ENCODE measurements at regions not wholly inside any gene's neighbourhood (a gene's known extent, or its start where the extent isn't known, plus 50 kb on each side); places are given as distances from the start of the nearest gene placed in this dataset.

- Mint-ChIP-seq H3K9me3 (peaks cover 3 to 14% of the 10 kb centered on the region in 2 donors), H3K4me3 (no peak overlapping the region), H3K4me1 (ENCODE audit: low read depth in 2 of 2) (no peaks in the 10 kb centered on the region), H3K36me3 (ENCODE audit: insufficient read depth) (no peaks in the 10 kb centered on the region), H3K27me3 (no peaks in the 10 kb centered on the region), H3K27ac (no peak overlapping the region)
- no peak for DNase-seq
- no peak for ATAC-seq (replicated peaks)
These were observed 1550.3 kb downstream of the CDH8 start for GRCh38 chr16:60485872-60486489.

DNA sequence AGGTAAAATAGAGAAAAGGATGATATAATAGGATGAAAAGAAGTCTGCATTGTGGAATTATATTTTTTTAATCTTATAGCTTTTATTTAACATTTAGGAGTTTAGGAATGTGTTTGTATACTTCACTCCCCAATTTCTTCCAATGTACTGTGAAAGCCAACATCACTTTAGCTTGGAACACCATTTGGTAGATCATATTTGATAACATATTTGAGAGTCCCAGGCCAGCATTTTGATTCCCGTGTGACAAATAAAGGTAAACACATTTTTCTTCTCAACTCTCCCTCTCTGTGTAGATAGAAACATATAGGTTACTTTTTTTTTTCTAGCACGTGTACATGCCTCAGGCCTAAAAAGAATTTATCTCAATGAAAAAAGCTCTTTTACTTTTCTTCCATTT is 1551.3 kb downstream of the CDH8 start:
- Mint-ChIP-seq H3K4me3 (no peak overlapping the region), H3K36me3 (ENCODE audit: insufficient read depth) (no peaks in the 10 kb centered on the region), H3K9me3 (peaks cover 3 to 14% of the 10 kb centered on the region in 2 donors), H3K4me1 (ENCODE audit: low read depth in 2 of 2) (no peaks in the 10 kb centered on the region), H3K27me3 (no peaks in the 10 kb centered on the region), H3K27ac (no peak overlapping the region)
- DNase-seq = no peak
- ATAC-seq (replicated peaks) = no peak

DNA sequence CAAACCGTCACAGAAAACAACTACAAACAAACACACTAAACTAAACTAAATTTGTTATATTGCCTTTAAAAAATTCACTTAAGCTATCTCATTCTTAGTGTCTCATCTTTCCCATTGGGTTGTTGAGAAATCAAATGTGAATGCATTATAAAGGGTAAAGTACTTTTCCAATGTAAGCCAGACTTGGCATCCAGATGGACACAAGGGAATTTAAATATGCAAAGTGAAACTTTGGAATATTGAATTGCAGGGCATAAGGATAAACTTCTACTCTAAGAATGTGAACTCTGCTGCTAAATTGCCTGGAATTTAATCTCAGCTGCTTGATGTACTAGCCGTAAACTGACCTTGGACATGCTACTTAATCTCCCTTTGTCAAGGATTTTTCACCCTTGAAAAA is 1554.6 kb downstream of the CDH8 start:
- H3K4me3 Mint-ChIP-seq = no peak overlapping the region
- DNase-seq = no peak
- H3K4me1 Mint-ChIP-seq (ENCODE audit: low read depth in 2 of 2) = no peaks in the 10 kb centered on the region
- H3K27ac Mint-ChIP-seq = no peak overlapping the region
- H3K36me3 Mint-ChIP-seq (ENCODE audit: insufficient read depth) = no peaks in the 10 kb centered on the region
- no peaks in the 10 kb centered on the region for H3K27me3 Mint-ChIP-seq
- H3K9me3 Mint-ChIP-seq = peaks cover 5 to 19% of the 10 kb centered on the region in 2 donors
- no peak for ATAC-seq (replicated peaks)

- no peak for DNase-seq
- ATAC-seq (replicated peaks) = no peak
- no peaks in the 10 kb centered on the region for H3K36me3 Mint-ChIP-seq (ENCODE audit: insufficient read depth)
- H3K9me3 Mint-ChIP-seq = peaks cover 6% of the 10 kb centered on the region in 2 donors
- no peak overlapping the region for H3K4me3 Mint-ChIP-seq
- H3K27me3 Mint-ChIP-seq = no peaks in the 10 kb centered on the region
- no peaks in the 10 kb centered on the region for H3K4me1 Mint-ChIP-seq (ENCODE audit: low read depth in 2 of 2)
- H3K27ac Mint-ChIP-seq = no peak overlapping the region
These were observed 1557.4 kb downstream of the CDH8 start for GRCh38 chr16:60478810-60479209.

GRCh38 chr16:60463986-60464385 is 1572.3 kb downstream of the CDH8 start:
- no peak for ATAC-seq (replicated peaks)
- Mint-ChIP-seq H3K27me3 (no peaks in the 10 kb centered on the region), H3K4me1 (ENCODE audit: low read depth in 2 of 2) (no peaks in the 10 kb centered on the region), H3K36me3 (ENCODE audit: insufficient read depth) (peaks cover 3% of the 10 kb centered on the region), H3K9me3 (peaks cover 22 to 48% of the 10 kb centered on the region in 2 donors), H3K27ac (no peak overlapping the region), H3K4me3 (no peak overlapping the region)
- DNase-seq = no peak

- no peaks in the 10 kb centered on the region for H3K27me3 Mint-ChIP-seq
- no peak for ATAC-seq (replicated peaks)
- no peaks in the 10 kb centered on the region for H3K4me1 Mint-ChIP-seq (ENCODE audit: low read depth in 2 of 2)
- no peaks in the 10 kb centered on the region for H3K36me3 Mint-ChIP-seq (ENCODE audit: insufficient read depth)
- no peak for DNase-seq
- H3K27ac Mint-ChIP-seq = no peak overlapping the region
- no peak overlapping the region for H3K4me3 Mint-ChIP-seq
- peaks cover 11 to 27% of the 10 kb centered on the region in 2 donors for H3K9me3 Mint-ChIP-seq
These were observed 1576.8 kb downstream of the CDH8 start for GRCh38 chr16:60459463-60459862.

DNA sequence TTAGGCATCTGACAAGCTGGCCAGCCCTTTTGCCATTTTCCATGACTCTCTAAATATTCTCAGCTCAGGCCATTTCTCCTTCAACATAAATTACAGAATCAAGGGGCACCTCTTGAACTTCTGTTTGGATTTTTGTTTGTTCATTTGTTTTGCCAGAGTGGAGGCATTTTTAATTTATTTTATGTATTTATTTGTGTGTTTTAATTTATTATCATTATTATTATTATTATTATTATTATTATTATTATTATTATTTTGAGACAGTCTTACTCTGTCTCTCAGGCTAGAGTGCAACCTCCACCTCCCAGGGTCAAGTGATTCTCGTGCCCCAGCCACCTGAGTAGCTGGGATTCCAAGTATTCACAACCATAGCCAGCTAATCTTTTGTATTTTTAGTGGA is 1578.0 kb downstream of the CDH8 start:
- Mint-ChIP-seq H3K9me3 (peaks cover 5 to 18% of the 10 kb centered on the region in 2 donors), H3K27ac (no peak overlapping the region), H3K4me1 (ENCODE audit: low read depth in 2 of 2) (no peaks in the 10 kb centered on the region), H3K4me3 (no peak overlapping the region), H3K27me3 (no peaks in the 10 kb centered on the region), H3K36me3 (ENCODE audit: insufficient read depth) (no peaks in the 10 kb centered on the region)
- no peak for ATAC-seq (replicated peaks)
- DNase-seq = no peak

DNA sequence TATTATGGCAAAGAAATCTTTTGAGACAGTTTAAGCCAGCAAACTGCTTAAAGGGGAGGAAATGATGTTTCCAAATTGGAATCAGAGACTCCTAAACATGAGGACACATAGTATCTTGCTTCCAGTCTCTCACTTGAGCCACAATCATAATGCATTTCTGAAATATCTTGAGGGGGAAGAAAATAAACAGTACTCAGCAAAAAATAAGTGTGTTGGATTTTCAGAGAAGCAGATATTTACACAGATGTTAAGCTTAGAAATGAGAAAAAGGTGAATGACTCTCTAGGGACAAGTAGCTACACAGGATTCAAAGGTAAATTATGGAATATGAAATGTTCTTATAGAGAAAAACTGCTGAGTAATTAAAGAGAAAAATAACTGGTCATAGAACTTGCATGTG is 1583.6 kb downstream of the CDH8 start:
- Mint-ChIP-seq H3K36me3 (ENCODE audit: insufficient read depth) (no peaks in the 10 kb centered on the region), H3K4me3 (no peak overlapping the region), H3K4me1 (ENCODE audit: low read depth in 2 of 2) (no peaks in the 10 kb centered on the region), H3K27ac (no peak overlapping the region), H3K27me3 (no peaks in the 10 kb centered on the region), H3K9me3 (peaks cover 4 to 24% of the 10 kb centered on the region in 2 donors)
- DNase-seq = no peak
- ATAC-seq (replicated peaks) = no peak

DNA sequence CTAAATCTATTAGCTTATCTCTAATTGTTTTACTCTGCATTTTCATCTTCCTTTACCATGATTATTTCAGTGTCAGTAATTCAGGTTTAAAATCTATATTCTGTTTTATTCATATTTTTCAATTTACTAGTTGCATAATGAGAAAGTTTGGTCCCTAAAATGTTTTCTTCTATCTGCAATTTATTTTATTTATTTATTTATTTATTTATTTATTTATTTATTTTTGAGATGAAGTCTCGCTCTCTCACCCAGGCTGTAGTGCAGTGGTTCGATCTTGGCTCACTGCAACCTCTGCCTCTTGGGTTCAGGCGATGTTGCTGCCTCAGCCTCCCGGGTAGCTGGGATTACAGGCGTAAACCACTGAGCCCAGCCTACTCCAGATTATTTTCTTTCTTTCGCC is 1597.3 kb downstream of the CDH8 start:
- no peak for ATAC-seq (replicated peaks)
- H3K9me3 Mint-ChIP-seq = peaks cover 10 to 19% of the 10 kb centered on the region in 2 donors
- no peak for DNase-seq
- no peaks in the 10 kb centered on the region for H3K36me3 Mint-ChIP-seq (ENCODE audit: insufficient read depth)
- no peaks in the 10 kb centered on the region for H3K27me3 Mint-ChIP-seq
- no peaks in the 10 kb centered on the region for H3K4me1 Mint-ChIP-seq (ENCODE audit: low read depth in 2 of 2)
- H3K4me3 Mint-ChIP-seq = no peak overlapping the region
- H3K27ac Mint-ChIP-seq = no peak overlapping the region

DNA sequence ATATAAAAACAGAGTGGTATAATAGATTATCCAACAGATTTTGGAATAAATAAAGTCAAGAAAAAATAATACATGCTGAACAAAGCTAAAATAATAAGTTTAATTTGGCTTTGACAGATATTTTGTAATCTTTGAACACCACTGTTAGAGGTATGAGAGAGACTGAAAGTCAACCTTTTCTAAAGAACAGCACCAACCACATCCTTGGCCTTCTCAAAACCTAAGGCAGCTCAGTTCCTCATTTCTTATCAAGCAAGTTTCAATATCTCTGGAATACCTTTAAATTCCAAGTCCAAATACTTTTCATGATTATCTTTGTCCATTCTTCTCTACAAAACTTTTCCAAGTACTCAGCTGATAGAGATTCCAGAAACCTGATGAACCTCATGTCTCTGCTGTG is 1603.8 kb downstream of the CDH8 start:
- no peaks in the 10 kb centered on the region for H3K36me3 Mint-ChIP-seq (ENCODE audit: insufficient read depth)
- H3K4me1 Mint-ChIP-seq (ENCODE audit: low read depth in 2 of 2) = no peaks in the 10 kb centered on the region
- peaks cover 17 to 31% of the 10 kb centered on the region in 2 donors for H3K9me3 Mint-ChIP-seq
- no peak for ATAC-seq (replicated peaks)
- H3K4me3 Mint-ChIP-seq = no peak overlapping the region
- H3K27me3 Mint-ChIP-seq = no peaks in the 10 kb centered on the region
- no peak for DNase-seq
- no peak overlapping the region for H3K27ac Mint-ChIP-seq

GRCh38 chr16:60419859-60420258 is 1616.4 kb downstream of the CDH8 start:
- H3K4me3 Mint-ChIP-seq = no peak overlapping the region
- no peak for ATAC-seq (replicated peaks)
- no peaks in the 10 kb centered on the region for H3K4me1 Mint-ChIP-seq (ENCODE audit: low read depth in 2 of 2)
- no peaks in the 10 kb centered on the region for H3K36me3 Mint-ChIP-seq (ENCODE audit: insufficient read depth)
- DNase-seq = no peak
- no peaks in the 10 kb centered on the region for H3K27me3 Mint-ChIP-seq
- H3K27ac Mint-ChIP-seq = no peak overlapping the region
- H3K9me3 Mint-ChIP-seq = peaks cover 9 to 24% of the 10 kb centered on the region in 2 donors

GRCh38 chr16:60414613-60415012 is 1621.6 kb downstream of the CDH8 start:
- no peak for DNase-seq
- Mint-ChIP-seq H3K9me3 (peaks cover 9 to 27% of the 10 kb centered on the region in 2 donors), H3K36me3 (ENCODE audit: insufficient read depth) (no peaks in the 10 kb centered on the region), H3K4me3 (no peak overlapping the region), H3K4me1 (ENCODE audit: low read depth in 2 of 2) (no peaks in the 10 kb centered on the region), H3K27me3 (no peaks in the 10 kb centered on the region), H3K27ac (no peak overlapping the region)
- no peak for ATAC-seq (replicated peaks)

DNA sequence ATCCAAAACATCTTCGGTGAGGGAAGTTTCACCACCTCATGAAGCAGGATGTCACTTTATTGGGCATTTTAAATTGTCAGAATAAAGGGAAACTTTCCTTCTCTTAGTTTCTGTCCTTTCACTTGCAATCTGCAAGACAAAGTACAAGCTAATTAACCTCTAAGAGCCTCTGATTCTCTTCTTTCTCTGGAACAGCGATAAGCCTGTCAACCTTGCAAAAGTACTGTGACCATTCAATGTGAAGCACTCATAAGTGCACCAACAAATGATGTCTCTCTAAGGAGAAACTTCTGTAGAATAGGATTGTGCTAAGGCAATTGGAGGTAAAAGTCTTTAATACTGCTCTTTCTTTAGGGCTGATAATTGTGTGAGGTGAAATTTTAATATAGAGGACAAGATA is 1622.3 kb downstream of the CDH8 start:
- no peaks in the 10 kb centered on the region for H3K36me3 Mint-ChIP-seq (ENCODE audit: insufficient read depth)
- no peaks in the 10 kb centered on the region for H3K27me3 Mint-ChIP-seq
- peaks cover 9 to 27% of the 10 kb centered on the region in 2 donors for H3K9me3 Mint-ChIP-seq
- ATAC-seq (replicated peaks) (no peak), DNase-seq (no peak)
- H3K4me3 Mint-ChIP-seq = no peak overlapping the region
- H3K4me1 Mint-ChIP-seq (ENCODE audit: low read depth in 2 of 2) = no peaks in the 10 kb centered on the region
- no peak overlapping the region for H3K27ac Mint-ChIP-seq

- DNase-seq (no peak), ATAC-seq (replicated peaks) (no peak)
- no peaks in the 10 kb centered on the region for H3K4me1 Mint-ChIP-seq (ENCODE audit: low read depth in 2 of 2)
- no peaks in the 10 kb centered on the region for H3K36me3 Mint-ChIP-seq (ENCODE audit: insufficient read depth)
- no peaks in the 10 kb centered on the region for H3K27me3 Mint-ChIP-seq
- H3K4me3 Mint-ChIP-seq = no peak overlapping the region
- peaks cover 5 to 18% of the 10 kb centered on the region in 2 donors for H3K9me3 Mint-ChIP-seq
- H3K27ac Mint-ChIP-seq = no peak overlapping the region
These were observed 1628.6 kb downstream of the CDH8 start for GRCh38 chr16:60407606-60408005.

- DNase-seq (no peak), ATAC-seq (replicated peaks) (no peak)
- no peaks in the 10 kb centered on the region for H3K4me1 Mint-ChIP-seq (ENCODE audit: low read depth in 2 of 2)
- peaks cover 3 to 12% of the 10 kb centered on the region in 2 donors for H3K9me3 Mint-ChIP-seq
- H3K27me3 Mint-ChIP-seq = no peaks in the 10 kb centered on the region
- no peaks in the 10 kb centered on the region for H3K36me3 Mint-ChIP-seq (ENCODE audit: insufficient read depth)
- no peak overlapping the region for H3K27ac Mint-ChIP-seq
- no peak overlapping the region for H3K4me3 Mint-ChIP-seq
These were observed 1629.2 kb downstream of the CDH8 start for GRCh38 chr16:60407034-60407433.

Measured in effector memory CD8-positive, alpha-beta T cell (primary cell).